SK-N-SH (cell line): ENCODE measurements at regions not wholly inside any gene's neighbourhood (a gene's known extent, or its start where the extent isn't known, plus 50 kb on each side); places are given as distances from the start of the nearest gene placed in this dataset.

ENCODE experiments used
- CTCF ChIA-PET: fragments of 300-600, 350-600 bp; formaldehyde crosslinking; extraction: SDS; loops from one replicate; lab custom pipeline; 2021; lab: Yijun Ruan, JAX
- POLR2A ChIA-PET: fragments of 350-600 bp; sonication (Branson Sonifier 250); formaldehyde crosslinking; extraction: SDS; loops from one replicate; lab custom pipeline; 2020; ENCODE audit warnings: antibody characterized with exemption, inconsistent platforms; lab: Yijun Ruan, JAX
- DNase-seq: peaks from one replicate; pipeline ENCODE4 v3.0.0; 2012
- H2AFZ ChIP-seq: fragments of 200-600 bp; sonication (generic); 2 replicates; pipeline ENCODE4 v1.8.1; 2016; ENCODE audit warnings: antibody characterized with exemption, mild to moderate bottlenecking, low read depth
- H3F3A ChIP-seq: fragments of 200-600 bp; sonication (generic); replicated peaks from 2 replicates; pipeline ENCODE3; 2016; ENCODE audit warnings: antibody characterized with exemption, mild to moderate bottlenecking; ENCODE audit not compliant: insufficient read depth
- H3K27ac ChIP-seq, 2 experiments: fragments of 200-500 bp in 1 of 2; fragments of 200-600 bp in 1 of 2; sonication (Bioruptor generic) in 1 of 2; sonication (generic), shearing (Covaris generic) in 1 of 2; 2 replicates each; pipeline versions ENCODE4 v1.5.1 to v1.6.1; 2014 to 2016; ENCODE audit warnings: low read depth in 2 of 2, inconsistent platforms in 1 of 2, low read length in 1 of 2, mild to moderate bottlenecking in 1 of 2, mixed read lengths in 1 of 2
- H3K27me3 ChIP-seq: fragments of 200-600 bp; sonication (generic), shearing (Covaris generic); 2 replicates; pipeline ENCODE4 v1.6.1; 2016; ENCODE audit warnings: mixed run types; ENCODE audit not compliant: insufficient read depth
- H3K36me3 ChIP-seq, 2 experiments: fragments of 200-500 bp in 1 of 2; fragments of 200-600 bp in 1 of 2; sonication (Bioruptor generic) in 1 of 2; sonication (generic) in 1 of 2; replicated peaks in 1 of 2; 2 replicates each; pipeline versions ENCODE3 to v1.5.1; 2014 to 2016; ENCODE audit warnings: low read length in 1 of 2, mild to moderate bottlenecking in 1 of 2; ENCODE audit not compliant: insufficient read depth in 2 of 2, control insufficient read depth in 1 of 2
- H3K4me1 ChIP-seq, 2 experiments: fragments of 200-500 bp in 1 of 2; fragments of 200-600 bp in 1 of 2; sonication (Bioruptor generic) in 1 of 2; sonication (generic), shearing (Covaris generic) in 1 of 2; 2 replicates each; pipeline versions ENCODE4 v1.5.1 to v1.6.1; 2014 to 2016; ENCODE audit warnings: low read depth in 1 of 2, low read length in 1 of 2, mixed run types in 1 of 2; ENCODE audit not compliant: insufficient read depth in 2 of 2, control insufficient read depth in 1 of 2
- H3K4me2 ChIP-seq: fragments of 200-600 bp; sonication (generic), shearing (Covaris generic); 2 replicates; pipeline ENCODE4 v1.6.1; 2017; ENCODE audit warnings: mixed run types
- H3K4me3 ChIP-seq, 2 experiments: fragments of 200-500 bp in 1 of 2; fragments of 200-600 bp in 1 of 2; sonication (Bioruptor generic) in 1 of 2; sonication (generic), shearing (Covaris generic) in 1 of 2; 2 replicates each; pipeline versions ENCODE4 v1.5.1 to v1.8.1; 2014 to 2016; ENCODE audit warnings: low read depth in 2 of 2, inconsistent platforms in 1 of 2, low read length in 1 of 2, mild to moderate bottlenecking in 1 of 2, mixed read lengths in 1 of 2, moderate library complexity in 1 of 2
- H3K79me2 ChIP-seq: fragments of 200-600 bp; sonication (generic); 2 replicates; pipeline ENCODE4 v1.8.1; 2017; ENCODE audit warnings: mild to moderate bottlenecking; ENCODE audit not compliant: insufficient read depth
- H3K9ac ChIP-seq: fragments of 200-600 bp; sonication (generic); 2 replicates; pipeline ENCODE4 v1.6.1; 2017; ENCODE audit warnings: mixed run types
- H3K9me2 ChIP-seq: fragments of 200-600 bp; sonication (generic); 2 replicates; pipeline ENCODE4 v1.6.1; 2017; ENCODE audit warnings: mixed run types
- H3K9me3 ChIP-seq: fragments of 200-600 bp; sonication (generic); 2 replicates; pipeline ENCODE4 v1.6.1; 2017; ENCODE audit warnings: mixed run types, mild to moderate bottlenecking, moderate library complexity
- H4K20me1 ChIP-seq: fragments of 200-600 bp; sonication (generic); 2 replicates; pipeline ENCODE4 v1.6.1; 2017; ENCODE audit warnings: mild to moderate bottlenecking, mixed run types; ENCODE audit not compliant: insufficient read depth
- ELF1 ChIP-seq: IDR thresholded peaks from 2 replicates; pipeline ENCODE4 v1.4.0; 2012
- EP300 ChIP-seq, 2 experiments: IDR thresholded peaks; 2 replicates each; pipeline versions ENCODE4 v1.4.0 to v1.6.1; 2012; ENCODE audit warnings: borderline replicate concordance in 1 of 2, low read depth in 1 of 2, low read length in 1 of 2
- FOXJ3 ChIP-seq: sonication (generic); formaldehyde crosslinking; IDR thresholded peaks from 2 replicates; pipeline ENCODE4 v1.5.1; 2020; ENCODE audit warnings: mild to moderate bottlenecking, missing genetic modification reagents
- FOXM1 ChIP-seq: IDR thresholded peaks from 2 replicates; pipeline ENCODE4 v1.4.0; 2012; ENCODE audit warnings: low read depth, mild to moderate bottlenecking
- GABPA ChIP-seq: IDR thresholded peaks from 2 replicates; pipeline ENCODE4 v1.4.0; 2012; ENCODE audit warnings: low read depth, mild to moderate bottlenecking
- IRF3 ChIP-seq: fragments of 150-350 bp; IDR thresholded peaks from 2 replicates; pipeline ENCODE4 v1.6.1; 2016; ENCODE audit warnings: mild to moderate bottlenecking, low read depth, low read length
- JUND ChIP-seq: IDR thresholded peaks from 2 replicates; pipeline ENCODE4 v1.4.0; 2012
- MEF2A ChIP-seq: IDR thresholded peaks from 2 replicates; pipeline ENCODE4 v1.4.0; 2012; ENCODE audit warnings: low read depth, borderline replicate concordance
- MXI1 ChIP-seq: IDR thresholded peaks from 2 replicates; pipeline ENCODE4 v1.6.1; 2012; ENCODE audit warnings: mild to moderate bottlenecking, low read depth, low read length, improper control_type of control experiment
- POLR2AphosphoS5 ChIP-seq: IDR thresholded peaks from 2 replicates; pipeline ENCODE4 v1.6.1; 2012; ENCODE audit warnings: low read depth, low read length
- RAD21 ChIP-seq: IDR thresholded peaks from 2 replicates; pipeline ENCODE4 v1.6.1; 2012; ENCODE audit warnings: mild to moderate bottlenecking, low read length
- RCOR1 ChIP-seq: fragments of 150-350 bp; IDR thresholded peaks from 2 replicates; pipeline ENCODE4 v1.6.1; 2017; ENCODE audit warnings: antibody characterized with exemption, low read length
- REST ChIP-seq: IDR thresholded peaks from 2 replicates; pipeline ENCODE4 v1.6.1; 2012; ENCODE audit warnings: mild to moderate bottlenecking, low read depth, low read length, moderate library complexity
- TAF1 ChIP-seq: IDR thresholded peaks from 2 replicates; pipeline ENCODE4 v1.6.1; 2012; ENCODE audit warnings: low read depth, mild to moderate bottlenecking, low read length, moderate library complexity, borderline replicate concordance
- USF1 ChIP-seq: IDR thresholded peaks from 2 replicates; pipeline ENCODE4 v1.4.0; 2012; ENCODE audit warnings: low read depth, borderline replicate concordance
- USF2 ChIP-seq: fragments of 150-350 bp; IDR thresholded peaks from 2 replicates; pipeline ENCODE4 v1.6.1; 2017; ENCODE audit warnings: antibody characterized with exemption, low read length, low read depth, borderline replicate concordance
- YY1 ChIP-seq: IDR thresholded peaks from 2 replicates; pipeline ENCODE4 v1.4.0; 2012; ENCODE audit warnings: low read depth, mild to moderate bottlenecking
- WGBS: methylation state at CpG from one replicate; pipeline ENCODE4 v1.1.6; 2017; ENCODE audit warnings: low lambda C conversion rate; 5-methylcytosine and 5-hydroxymethylcytosine counted together

GRCh38 chr13:53703371-53704080, 674.9 kb downstream of the OLFM4 start:
- Histone ChIP-seq H4K20me1 (no peaks in the 10 kb centered on the region), H3K79me2 (no peaks in the 10 kb centered on the region), H3K36me3 (no peaks in the 10 kb centered on the region), H3K27ac (no peak overlapping the region), H3K27me3 (no peaks in the 10 kb centered on the region), H3K4me3 (no peak overlapping the region), H2AFZ (no peak overlapping the region), H3K4me2 (no peak overlapping the region), H3F3A (no peaks in the 10 kb centered on the region), H3K9me3 (no peaks in the 10 kb centered on the region), H3K4me1 (no peaks in the 10 kb centered on the region), H3K9me2 (no peaks in the 10 kb centered on the region), H3K9ac (no peak overlapping the region)
- DNase-seq: no peak
- WGBS: 52% methylated on average over 2 of the region's 2 CpGs
- TF ChIP-seq REST: no peak
- TF ChIP-seq POLR2AphosphoS5: no peak
- TF ChIP-seq USF2: no peak
- TF ChIP-seq GABPA: no peak
- TF ChIP-seq YY1: no peak
- no peak for TF ChIP-seq RAD21
- no peak for TF ChIP-seq USF1
- no peak for TF ChIP-seq EP300 (IDR thresholded peaks at IDR 0.05; ENCODE audit: borderline replicate concordance in 1 of 2, low read depth in 1 of 2, low read length in 1 of 2)
- TF ChIP-seq IRF3: no peak
- TF ChIP-seq JUND: no peak
- no peak for TF ChIP-seq RCOR1
- TF ChIP-seq FOXJ3: no peak
- TF ChIP-seq ELF1: no peak
- TF ChIP-seq FOXM1: no peak
- no peak for TF ChIP-seq MEF2A
- no peak for TF ChIP-seq MXI1
- TF ChIP-seq TAF1: no peak
- POLR2A ChIA-PET: no interaction called here
- CTCF ChIA-PET: interaction anchor here (0.6 kb wide), 1 partner anchor 827 kb away, joined by 3 read pairs; no protein-coding TSS in a partner anchor
